Mesothelial cell of epicardium (in vitro differentiated cells): ENCODE measurements at regions not wholly inside any gene's neighbourhood (a gene's known extent, or its start where the extent isn't known, plus 50 kb on each side); places are given as distances from the start of the nearest gene placed in this dataset.

Source experiments
- DNase-seq, 2 experiments: peaks; one replicate each; pipeline ENCODE4 v3.0.0; 2021; ENCODE audit warnings: low spot score in 2 of 2; ENCODE audit not compliant: unreplicated experiment in 2 of 2
- H3K27ac Mint-ChIP-seq: 2 replicates; pipeline ENCODE4 v1.8.0; 2021; ENCODE audit warnings: mixed read lengths
- H3K27me3 Mint-ChIP-seq: 2 replicates; pipeline ENCODE4 v1.8.0; 2021; ENCODE audit warnings: low read depth, mixed read lengths
- H3K36me3 Mint-ChIP-seq: 2 replicates; pipeline ENCODE4 v1.8.0; 2021; ENCODE audit warnings: mixed read lengths
- H3K4me1 Mint-ChIP-seq: 2 replicates; pipeline ENCODE4 v1.8.0; 2021; ENCODE audit warnings: mixed read lengths
- H3K4me3 Mint-ChIP-seq: 2 replicates; pipeline ENCODE4 v1.8.0; 2021; ENCODE audit warnings: mild to moderate bottlenecking, moderate library complexity, mixed read lengths
- H3K9me3 Mint-ChIP-seq: 2 replicates; pipeline ENCODE4 v1.8.0; 2021; ENCODE audit warnings: mixed read lengths
- TF ChIP-seq, protein P1 (sequence below): fragments of 200-600 bp; sonication (generic); IDR thresholded peaks from one replicate; pipeline ENCODE4 v1.5.0; 2021; ENCODE audit warnings: antibody characterized with exemption; ENCODE audit not compliant: unreplicated experiment

DNA sequence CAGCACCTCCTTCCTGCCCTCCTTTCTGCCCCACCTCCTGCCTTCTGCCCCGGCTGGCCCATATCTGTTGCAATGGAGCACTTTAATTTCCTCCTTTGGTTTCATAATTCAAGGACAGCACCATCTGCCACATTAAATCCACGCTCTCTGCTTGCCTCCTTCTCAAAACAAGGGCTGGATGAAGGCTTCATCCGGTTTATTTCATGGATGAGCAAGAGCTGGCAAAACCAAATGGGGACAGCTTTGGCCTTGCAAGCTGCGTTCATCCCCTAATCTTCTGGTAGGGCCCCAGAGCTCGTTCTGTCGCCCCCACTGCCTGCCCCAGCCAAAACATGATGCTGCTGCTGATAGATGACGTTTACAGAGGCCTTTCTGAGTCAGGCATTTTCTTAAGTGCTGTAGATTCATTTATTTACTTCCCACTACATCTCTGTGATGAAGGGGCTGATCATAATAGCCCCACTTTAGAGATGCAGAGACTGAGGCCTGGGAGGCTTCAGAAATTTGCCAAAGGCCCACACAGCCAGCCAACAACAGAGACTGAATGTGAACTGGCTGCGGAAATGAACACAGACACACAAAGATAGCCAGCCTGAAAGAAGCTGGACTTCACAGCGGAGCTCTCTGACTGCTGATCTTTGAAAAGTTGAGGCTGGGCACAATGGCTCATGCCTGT, 115.6 kb upstream of the CPEB4 start:
- Mint-ChIP-seq H3K27ac (no peak overlapping the region), H3K4me1 (peaks cover 3% of the 10 kb centered on the region)
- TF ChIP-seq, protein P1, sequence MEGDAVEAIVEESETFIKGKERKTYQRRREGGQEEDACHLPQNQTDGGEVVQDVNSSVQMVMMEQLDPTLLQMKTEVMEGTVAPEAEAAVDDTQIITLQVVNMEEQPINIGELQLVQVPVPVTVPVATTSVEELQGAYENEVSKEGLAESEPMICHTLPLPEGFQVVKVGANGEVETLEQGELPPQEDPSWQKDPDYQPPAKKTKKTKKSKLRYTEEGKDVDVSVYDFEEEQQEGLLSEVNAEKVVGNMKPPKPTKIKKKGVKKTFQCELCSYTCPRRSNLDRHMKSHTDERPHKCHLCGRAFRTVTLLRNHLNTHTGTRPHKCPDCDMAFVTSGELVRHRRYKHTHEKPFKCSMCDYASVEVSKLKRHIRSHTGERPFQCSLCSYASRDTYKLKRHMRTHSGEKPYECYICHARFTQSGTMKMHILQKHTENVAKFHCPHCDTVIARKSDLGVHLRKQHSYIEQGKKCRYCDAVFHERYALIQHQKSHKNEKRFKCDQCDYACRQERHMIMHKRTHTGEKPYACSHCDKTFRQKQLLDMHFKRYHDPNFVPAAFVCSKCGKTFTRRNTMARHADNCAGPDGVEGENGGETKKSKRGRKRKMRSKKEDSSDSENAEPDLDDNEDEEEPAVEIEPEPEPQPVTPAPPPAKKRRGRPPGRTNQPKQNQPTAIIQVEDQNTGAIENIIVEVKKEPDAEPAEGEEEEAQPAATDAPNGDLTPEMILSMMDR, result no peak

DNA sequence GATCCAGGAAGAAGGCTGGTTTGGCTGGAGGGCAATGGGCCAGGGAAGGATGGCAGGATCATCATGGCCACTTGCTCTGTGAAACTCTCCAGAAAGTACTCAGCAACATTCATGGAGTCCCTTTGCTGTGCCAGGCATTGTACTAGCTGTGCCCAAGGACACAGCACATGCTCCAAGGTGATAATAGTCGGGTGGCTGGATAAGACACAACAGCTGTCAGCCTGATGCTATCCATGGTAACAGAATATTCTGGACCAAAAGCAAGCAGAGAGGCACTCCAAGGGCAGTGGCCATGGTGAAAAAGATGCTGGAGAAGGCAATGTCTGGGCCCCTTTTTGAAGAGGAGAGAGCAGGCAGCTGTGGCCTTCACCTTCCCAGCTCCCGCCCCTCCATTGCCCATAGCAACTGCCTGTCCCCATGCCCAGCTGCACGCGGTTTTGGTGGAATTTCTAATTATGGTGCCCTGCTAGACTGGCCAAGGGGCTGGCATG, 113.8 kb upstream of the CPEB4 start:
- peaks cover 3% of the 10 kb centered on the region for H3K4me1 Mint-ChIP-seq
- H3K4me3 Mint-ChIP-seq, result no peak overlapping the region
- TF ChIP-seq, protein P1, result no peak
- H3K27me3 Mint-ChIP-seq, result no peaks in the 10 kb centered on the region
- DNase-seq, result no peak
- no peak overlapping the region for H3K27ac Mint-ChIP-seq
- no peaks in the 10 kb centered on the region for H3K36me3 Mint-ChIP-seq
- H3K9me3 Mint-ChIP-seq, result no peaks in the 10 kb centered on the region

More for the DNA sequence above, 115.6 kb upstream of the CPEB4 start:
- H3K9me3 Mint-ChIP-seq, result no peaks in the 10 kb centered on the region
- H3K36me3 Mint-ChIP-seq, result no peaks in the 10 kb centered on the region
- H3K4me3 Mint-ChIP-seq, result no peak overlapping the region
- no peak for DNase-seq
- no peaks in the 10 kb centered on the region for H3K27me3 Mint-ChIP-seq

DNA sequence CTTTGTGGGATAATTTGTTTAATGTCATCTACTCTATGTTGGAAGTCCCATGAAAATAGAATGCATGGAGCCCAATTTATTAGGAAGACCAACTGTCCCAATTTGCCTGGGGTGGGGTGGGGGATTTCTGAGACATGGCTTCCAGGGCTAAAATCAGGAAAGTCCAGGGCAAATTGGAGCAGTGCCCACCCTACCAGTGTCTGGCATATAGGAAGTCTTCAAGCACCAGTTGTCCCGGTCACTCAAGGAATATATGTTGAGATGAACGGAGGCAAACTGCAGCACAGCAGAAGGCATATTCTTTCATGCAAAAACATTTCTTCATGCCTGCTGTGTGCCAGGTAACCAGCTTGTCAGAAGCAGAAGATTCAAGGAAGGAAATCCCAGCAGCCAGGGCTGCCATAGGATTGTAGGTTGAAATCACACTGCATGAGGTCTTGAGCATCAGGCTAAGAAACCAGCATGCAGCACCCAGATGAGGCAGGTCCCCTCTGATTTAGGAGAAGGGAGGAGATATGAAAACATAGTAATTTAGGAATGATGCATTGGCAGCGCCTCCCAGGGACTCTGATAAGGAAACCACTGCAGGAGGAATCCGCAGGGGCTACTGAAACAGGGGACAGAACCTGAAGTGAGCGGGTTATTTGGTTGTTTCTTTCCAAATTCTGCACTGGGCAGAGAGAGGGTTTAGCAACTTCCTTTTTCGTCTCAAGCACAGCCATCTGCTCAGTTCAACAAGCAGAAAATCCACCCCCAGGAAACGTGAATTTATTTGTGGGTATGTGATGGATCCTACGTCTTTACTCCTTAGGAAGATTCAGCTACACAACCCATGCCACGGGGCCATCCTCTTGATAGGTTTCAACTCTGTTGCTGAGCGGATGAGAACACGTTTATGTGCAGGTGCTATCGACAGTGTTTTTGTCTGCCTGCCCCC, 112.6 kb upstream of the CPEB4 start:
- Mint-ChIP-seq H3K4me3 (no peak overlapping the region), H3K4me1 (peaks cover 3% of the 10 kb centered on the region), H3K27me3 (no peaks in the 10 kb centered on the region), H3K36me3 (no peaks in the 10 kb centered on the region), H3K27ac (no peak overlapping the region), H3K9me3 (no peaks in the 10 kb centered on the region)
- TF ChIP-seq, protein P1, result no peak
- no peak for DNase-seq

- DNase-seq, result no peak
- Mint-ChIP-seq H3K27ac (no peak overlapping the region), H3K9me3 (no peaks in the 10 kb centered on the region), H3K36me3 (no peaks in the 10 kb centered on the region), H3K4me3 (no peak overlapping the region), H3K4me1 (peaks cover 11% of the 10 kb centered on the region), H3K27me3 (no peaks in the 10 kb centered on the region)
- TF ChIP-seq, protein P1, result no peak
Observed at GRCh38 chr5:173777149-173777548, 111.0 kb upstream of the CPEB4 start.

DNA sequence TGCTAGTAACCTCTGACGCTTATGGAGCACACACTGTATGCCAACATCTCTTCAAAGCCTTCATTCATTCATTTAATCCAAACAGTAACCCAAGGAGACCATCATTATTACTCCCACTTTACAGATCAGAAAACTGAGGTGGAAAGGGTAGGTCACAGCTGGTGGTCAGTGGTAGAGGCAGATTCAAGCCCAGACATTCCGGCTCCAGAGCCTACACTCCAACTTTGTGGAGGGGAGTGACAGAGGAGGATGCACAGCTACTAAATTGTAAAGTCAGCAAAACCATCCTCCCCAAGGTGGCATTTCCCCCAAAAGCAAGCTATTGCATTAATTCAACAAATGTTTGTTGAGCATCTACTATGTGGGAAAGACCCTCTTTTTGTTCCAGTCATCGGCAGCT, 110.5 kb upstream of the CPEB4 start:
- Mint-ChIP-seq H3K36me3 (no peaks in the 10 kb centered on the region), H3K4me1 (peaks cover 15% of the 10 kb centered on the region), H3K27ac (peak overlapping the region; percentile 13), H3K9me3 (no peaks in the 10 kb centered on the region), H3K4me3 (no peak overlapping the region), H3K27me3 (no peaks in the 10 kb centered on the region)
- TF ChIP-seq, protein P1, result no peak
- DNase-seq, result no peak
